Gastrocnemius medialis (tissue), 4 donors: ENCODE measurements at regions not wholly inside any gene's neighbourhood (a gene's known extent, or its start where the extent isn't known, plus 50 kb on each side); places are given as distances from the start of the nearest gene placed in this dataset.

ENCODE experiments used
- POLR2A ChIP-seq, 2 donors: fragments of 450-650 bp; IDR thresholded peaks; one replicate each; pipeline ENCODE4 v1.6.1; 2017; ENCODE audit warnings: antibody characterized with exemption in 2 of 2, mild to moderate bottlenecking in 2 of 2, moderate library complexity in 2 of 2
- TF ChIP-seq, protein P1 (sequence below), 5 experiments: fragments of 450-650 bp in 3 of 5; fragments of 200-600 bp in 2 of 5; sonication (generic) in 2 of 5; IDR thresholded peaks in 4 of 5; conservative IDR thresholded peaks in 1 of 5; 1 replicate in 4 of 5; 2 replicates in 1 of 5; pipeline ENCODE4 v1.5.1; 2016 to 2019; ENCODE audit warnings: antibody characterized with exemption in 5 of 5, mild to moderate bottlenecking in 3 of 5, moderate library complexity in 3 of 5

DNA sequence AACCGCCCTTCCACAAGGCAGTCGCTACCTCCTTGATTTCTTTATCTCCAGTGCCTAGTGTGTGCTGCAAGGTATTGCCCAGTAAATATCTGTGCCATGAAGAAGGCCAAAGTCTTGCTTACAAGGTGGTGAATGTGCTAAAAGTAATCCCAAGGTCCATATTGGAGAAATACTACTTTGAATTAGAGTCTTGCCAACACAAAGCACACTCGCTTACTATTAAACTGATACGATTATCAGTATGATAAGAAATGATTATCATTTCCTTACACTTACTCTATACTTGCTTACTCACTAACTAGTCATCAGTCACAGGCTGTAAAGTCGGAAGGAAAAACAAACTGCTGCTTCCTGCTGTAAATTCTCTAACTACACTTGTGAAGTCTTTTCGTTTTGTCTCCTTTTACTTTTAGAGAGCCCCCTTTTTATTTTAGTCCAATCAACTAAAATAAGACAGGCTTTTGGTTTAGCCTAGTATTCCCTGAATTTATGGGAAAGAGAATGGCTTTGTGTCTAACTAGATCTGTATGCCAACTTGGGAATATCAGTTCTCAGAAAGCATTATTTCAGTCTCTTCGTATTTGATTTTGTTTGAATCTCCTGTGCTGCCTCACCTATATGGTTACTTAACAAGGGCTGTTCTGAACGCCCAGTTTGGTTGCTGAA is 107.1 kb upstream of the TSC22D2 start:
- no peak for TF ChIP-seq POLR2A (IDR thresholded peaks at IDR 0.05)
- TF ChIP-seq, protein P1, sequence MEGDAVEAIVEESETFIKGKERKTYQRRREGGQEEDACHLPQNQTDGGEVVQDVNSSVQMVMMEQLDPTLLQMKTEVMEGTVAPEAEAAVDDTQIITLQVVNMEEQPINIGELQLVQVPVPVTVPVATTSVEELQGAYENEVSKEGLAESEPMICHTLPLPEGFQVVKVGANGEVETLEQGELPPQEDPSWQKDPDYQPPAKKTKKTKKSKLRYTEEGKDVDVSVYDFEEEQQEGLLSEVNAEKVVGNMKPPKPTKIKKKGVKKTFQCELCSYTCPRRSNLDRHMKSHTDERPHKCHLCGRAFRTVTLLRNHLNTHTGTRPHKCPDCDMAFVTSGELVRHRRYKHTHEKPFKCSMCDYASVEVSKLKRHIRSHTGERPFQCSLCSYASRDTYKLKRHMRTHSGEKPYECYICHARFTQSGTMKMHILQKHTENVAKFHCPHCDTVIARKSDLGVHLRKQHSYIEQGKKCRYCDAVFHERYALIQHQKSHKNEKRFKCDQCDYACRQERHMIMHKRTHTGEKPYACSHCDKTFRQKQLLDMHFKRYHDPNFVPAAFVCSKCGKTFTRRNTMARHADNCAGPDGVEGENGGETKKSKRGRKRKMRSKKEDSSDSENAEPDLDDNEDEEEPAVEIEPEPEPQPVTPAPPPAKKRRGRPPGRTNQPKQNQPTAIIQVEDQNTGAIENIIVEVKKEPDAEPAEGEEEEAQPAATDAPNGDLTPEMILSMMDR (IDR thresholded peaks at IDR 0.05 in 4 of 5, conservative IDR thresholded peaks at IDR 0.05 in 1 of 5): no peak
